ENCODE measurements at regions not wholly inside any gene's neighbourhood (a gene's known extent, or its start where the extent isn't known, plus 50 kb on each side); places are given as distances from the start of the nearest gene placed in this dataset.

DNA sequence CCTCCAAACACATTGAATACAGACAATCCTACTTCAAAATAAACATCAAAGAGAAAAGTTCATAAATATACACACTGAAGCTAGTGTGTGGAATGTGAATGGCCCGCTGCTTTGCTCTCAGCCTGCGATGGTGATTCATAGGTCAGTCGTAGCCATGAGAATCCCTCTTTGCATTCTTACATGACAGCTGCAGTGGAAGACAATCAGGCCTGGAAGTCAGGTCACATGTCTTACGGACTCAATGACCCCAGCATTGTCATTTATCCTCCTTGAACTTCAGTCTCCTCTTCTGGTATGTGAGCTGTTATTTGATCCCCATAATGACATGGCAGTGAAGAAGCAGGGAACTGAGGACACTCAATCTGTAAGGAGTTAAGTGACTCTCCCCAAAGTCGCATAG, 217.8 kb upstream of the EOMES start:
- no peak for TF ChIP-seq EZH2 (IDR thresholded peaks at IDR 0.05; ENCODE audit: borderline replicate concordance, low read depth, low read length, poor library complexity, severe bottlenecking)
- TF ChIP-seq, protein P1, sequence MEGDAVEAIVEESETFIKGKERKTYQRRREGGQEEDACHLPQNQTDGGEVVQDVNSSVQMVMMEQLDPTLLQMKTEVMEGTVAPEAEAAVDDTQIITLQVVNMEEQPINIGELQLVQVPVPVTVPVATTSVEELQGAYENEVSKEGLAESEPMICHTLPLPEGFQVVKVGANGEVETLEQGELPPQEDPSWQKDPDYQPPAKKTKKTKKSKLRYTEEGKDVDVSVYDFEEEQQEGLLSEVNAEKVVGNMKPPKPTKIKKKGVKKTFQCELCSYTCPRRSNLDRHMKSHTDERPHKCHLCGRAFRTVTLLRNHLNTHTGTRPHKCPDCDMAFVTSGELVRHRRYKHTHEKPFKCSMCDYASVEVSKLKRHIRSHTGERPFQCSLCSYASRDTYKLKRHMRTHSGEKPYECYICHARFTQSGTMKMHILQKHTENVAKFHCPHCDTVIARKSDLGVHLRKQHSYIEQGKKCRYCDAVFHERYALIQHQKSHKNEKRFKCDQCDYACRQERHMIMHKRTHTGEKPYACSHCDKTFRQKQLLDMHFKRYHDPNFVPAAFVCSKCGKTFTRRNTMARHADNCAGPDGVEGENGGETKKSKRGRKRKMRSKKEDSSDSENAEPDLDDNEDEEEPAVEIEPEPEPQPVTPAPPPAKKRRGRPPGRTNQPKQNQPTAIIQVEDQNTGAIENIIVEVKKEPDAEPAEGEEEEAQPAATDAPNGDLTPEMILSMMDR (conservative IDR thresholded peaks at IDR 0.05; ENCODE audit: low read depth, low read length) = no peak
